CD8-positive, alpha-beta memory T cell (primary cell): ENCODE measurements at regions not wholly inside any gene's neighbourhood (a gene's known extent, or its start where the extent isn't known, plus 50 kb on each side); places are given as distances from the start of the nearest gene placed in this dataset.
"Not testable (repeated sequence)": the region's sequence is repeated elsewhere in the genome, so short reads cannot be mapped to it uniquely, and the experiment has no call there.

Source experiments
- CTCF ChIA-PET: fragments of 350-600 bp; sonication (Branson Sonifier 250); formaldehyde crosslinking; loops from one replicate; lab custom pipeline; 2021; ENCODE audit warnings: antibody characterized with exemption; lab: Charles Lee
- POLR2A ChIA-PET: fragments of 350-600 bp; sonication (Branson Sonifier 250); formaldehyde crosslinking; loops from one replicate; lab custom pipeline; 2021; ENCODE audit warnings: antibody characterized with exemption; lab: Charles Lee
- DNase-seq, 5 donors: peaks; one replicate each; pipeline versions ENCODE4 v3.0.0 to v3.0.0-alpha.2; 2020 to 2022; ENCODE audit warnings: mixed read lengths in 1 of 5
- H3K27ac ChIP-seq: one replicate; pipeline ENCODE4 v1.7.0; 2013; ENCODE audit warnings: low read depth, mild to moderate bottlenecking, low read length, moderate library complexity
- H3K27me3 ChIP-seq: 2 replicates; pipeline ENCODE4 v1.7.0; 2013; ENCODE audit warnings: low read length, mild to moderate bottlenecking; ENCODE audit not compliant: insufficient read depth, poor library complexity, severe bottlenecking
- H3K36me3 ChIP-seq: 2 replicates; pipeline ENCODE4 v1.7.0; 2013; ENCODE audit warnings: mild to moderate bottlenecking, low read length, moderate library complexity; ENCODE audit not compliant: insufficient read depth
- H3K4me1 ChIP-seq: 2 replicates; pipeline ENCODE4 v1.7.0; 2013; ENCODE audit warnings: mild to moderate bottlenecking, low read length, moderate library complexity; ENCODE audit not compliant: insufficient read depth
- H3K4me3 ChIP-seq: 2 replicates; pipeline ENCODE4 v1.7.0; 2013; ENCODE audit warnings: mild to moderate bottlenecking, low read length
- H3K9me3 ChIP-seq: 2 replicates; pipeline ENCODE4 v1.7.0; 2013; ENCODE audit warnings: mild to moderate bottlenecking, low read length
- H3K27ac Mint-ChIP-seq, 8 donors: one replicate each; pipeline ENCODE4 v1.8.0; 2020 to 2021; ENCODE audit warnings: mixed read lengths in 8 of 8, mild to moderate bottlenecking in 6 of 8, inconsistent platforms in 3 of 8, moderate library complexity in 3 of 8
- H3K27me3 Mint-ChIP-seq, 2 donors: one replicate each; pipeline ENCODE4 v1.8.0; 2020 to 2021; ENCODE audit warnings: mixed read lengths in 2 of 2, mild to moderate bottlenecking in 1 of 2, moderate library complexity in 1 of 2
- H3K36me3 Mint-ChIP-seq, 3 donors: one replicate each; pipeline ENCODE4 v1.8.0; 2020 to 2021; ENCODE audit warnings: mixed read lengths in 3 of 3, inconsistent platforms in 1 of 3, mild to moderate bottlenecking in 1 of 3
- H3K4me1 Mint-ChIP-seq, 3 donors: one replicate each; pipeline ENCODE4 v1.8.0; 2020 to 2021; ENCODE audit warnings: mixed read lengths in 3 of 3, inconsistent platforms in 1 of 3, mild to moderate bottlenecking in 1 of 3
- H3K4me3 Mint-ChIP-seq, 7 donors: one replicate each; pipeline ENCODE4 v1.8.0; 2020 to 2021; ENCODE audit warnings: mixed read lengths in 7 of 7, mild to moderate bottlenecking in 6 of 7, moderate library complexity in 4 of 7, inconsistent platforms in 2 of 7
- H3K9me3 Mint-ChIP-seq, 5 donors: one replicate each; pipeline ENCODE4 v1.8.0; 2020 to 2022; ENCODE audit warnings: mixed read lengths in 5 of 5, mild to moderate bottlenecking in 3 of 5, moderate library complexity in 2 of 5, inconsistent platforms in 1 of 5

DNA sequence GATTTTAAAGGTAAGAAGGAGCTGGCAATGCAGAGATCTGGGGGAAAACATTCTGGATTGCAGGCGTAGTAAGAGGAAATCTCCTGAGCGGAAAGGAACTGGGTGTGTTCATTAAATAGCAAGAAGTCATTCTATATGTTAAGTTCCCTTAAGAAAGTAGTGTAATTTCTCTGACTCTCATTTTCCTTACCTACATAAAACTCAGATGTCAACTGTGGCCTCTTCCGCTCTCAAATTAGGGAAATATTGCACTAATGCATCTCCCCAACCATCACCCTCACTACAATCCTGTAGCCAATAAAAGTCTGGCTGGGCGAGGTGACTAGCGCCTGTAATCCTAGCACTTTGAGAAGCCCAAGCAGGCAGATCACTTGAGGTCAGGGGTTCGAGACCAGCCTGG is 89.0 kb upstream of the CDC42EP3 start:
- DNase-seq, result no peak
- peaks cover 0 to 17% (median 0%) of the 10 kb centered on the region in 3 donors for H3K36me3 Mint-ChIP-seq
- H3K9me3 Mint-ChIP-seq, result no peaks in the 10 kb centered on the region
- Histone ChIP-seq H3K4me1 (no peaks in the 10 kb centered on the region), H3K27ac (no peak overlapping the region), H3K4me3 (no peak overlapping the region), H3K27me3 (no peaks in the 10 kb centered on the region), H3K36me3 (no peaks in the 10 kb centered on the region), H3K9me3 (no peaks in the 10 kb centered on the region)
- H3K27ac Mint-ChIP-seq, result no peak overlapping the region
- ChIA-PET POLR2A (no interaction called here), CTCF (interaction anchor here (0.6 to 1.5 kb wide), 3 partner anchors 9 to 477 kb away, joined by 3 read pairs; no protein-coding TSS in a partner anchor)
- H3K4me3 Mint-ChIP-seq, result no peak overlapping the region
- H3K27me3 Mint-ChIP-seq, result no peaks in the 10 kb centered on the region
- no peaks in the 10 kb centered on the region for H3K4me1 Mint-ChIP-seq

- H3K27ac Mint-ChIP-seq, POLR2A ChIA-PET, H3K27ac ChIP-seq, CTCF ChIA-PET, H3K9me3 Mint-ChIP-seq, H3K4me3 Mint-ChIP-seq, H3K9me3 ChIP-seq, H3K27me3 ChIP-seq, H3K27me3 Mint-ChIP-seq, H3K36me3 ChIP-seq, H3K4me3 ChIP-seq, H3K4me1 Mint-ChIP-seq, DNase-seq, H3K4me1 ChIP-seq: not testable (repeated sequence)
- peaks cover 0 to 19% (median 0%) of the 10 kb centered on the region in 3 donors for H3K36me3 Mint-ChIP-seq
These were observed 90.8 kb upstream of the CDC42EP3 start for GRCh38 chr2:37762281-37762680.

DNA sequence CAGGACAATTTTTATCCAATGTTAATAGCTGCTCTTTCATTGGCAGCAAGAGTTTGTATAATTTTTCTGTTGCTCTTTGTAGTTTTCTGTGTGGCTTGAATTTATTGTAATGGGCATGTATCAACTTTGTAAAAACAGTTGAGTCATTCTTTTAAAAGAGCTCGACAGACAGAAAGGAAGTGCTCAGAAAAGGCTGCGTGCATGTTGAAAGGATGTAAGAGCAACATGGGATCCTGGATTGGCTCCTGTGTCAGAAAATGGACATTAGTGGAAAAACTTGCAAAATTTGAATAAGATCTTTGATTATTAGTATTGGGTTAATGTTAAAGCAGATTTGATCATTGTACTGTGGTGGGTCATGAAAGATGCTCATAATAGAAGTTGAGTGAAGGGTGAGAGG is 93.3 kb upstream of the CDC42EP3 start:
- Histone ChIP-seq H3K4me3 (no peak overlapping the region), H3K27me3 (no peaks in the 10 kb centered on the region), H3K4me1 (no peaks in the 10 kb centered on the region), H3K27ac (no peak overlapping the region), H3K36me3 (no peaks in the 10 kb centered on the region), H3K9me3 (no peaks in the 10 kb centered on the region)
- peaks cover 0 to 3% (median 0%) of the 10 kb centered on the region in 5 donors for H3K9me3 Mint-ChIP-seq
- DNase-seq, result no peak
- no peaks in the 10 kb centered on the region for H3K27me3 Mint-ChIP-seq
- no peaks in the 10 kb centered on the region for H3K4me1 Mint-ChIP-seq
- H3K4me3 Mint-ChIP-seq, result no peak overlapping the region
- POLR2A ChIA-PET, result no interaction called here
- CTCF ChIA-PET, result no interaction called here
- no peak overlapping the region for H3K27ac Mint-ChIP-seq
- peaks cover 0 to 22% (median 2%) of the 10 kb centered on the region in 3 donors for H3K36me3 Mint-ChIP-seq

DNA sequence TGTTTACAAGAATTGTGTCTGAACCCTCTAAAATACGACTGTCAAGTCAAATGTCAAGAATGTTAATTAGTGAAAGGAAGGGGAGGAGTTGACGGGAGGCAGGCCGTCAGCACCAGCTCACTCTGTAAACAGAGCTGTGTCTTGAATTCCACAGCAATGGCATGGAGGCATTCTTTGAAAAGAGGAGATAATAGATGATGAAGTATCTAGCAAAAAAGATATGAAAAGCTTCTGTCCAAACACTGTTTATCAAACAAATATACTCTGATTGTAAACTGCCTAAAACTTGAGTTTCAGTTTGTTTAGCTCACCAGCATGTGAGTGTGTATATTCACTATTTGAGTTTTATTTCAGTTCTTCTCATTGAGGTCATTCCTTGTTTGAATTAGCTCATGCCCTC is 94.7 kb upstream of the CDC42EP3 start:
- H3K4me1 Mint-ChIP-seq, result no peaks in the 10 kb centered on the region
- no peaks in the 10 kb centered on the region for H3K27me3 ChIP-seq
- H3K9me3 ChIP-seq, result no peaks in the 10 kb centered on the region
- DNase-seq, result no peak
- H3K27me3 Mint-ChIP-seq, result peaks cover 0 to 3% of the 10 kb centered on the region in 2 donors
- no peak overlapping the region for H3K27ac ChIP-seq
- ChIA-PET CTCF (no interaction called here), POLR2A (no interaction called here)
- peaks cover 0 to 21% (median 2%) of the 10 kb centered on the region in 3 donors for H3K36me3 Mint-ChIP-seq
- no peak overlapping the region for H3K4me3 Mint-ChIP-seq
- no peak overlapping the region for H3K27ac Mint-ChIP-seq
- peaks cover 0 to 4% (median 0%) of the 10 kb centered on the region in 5 donors for H3K9me3 Mint-ChIP-seq
- no peaks in the 10 kb centered on the region for H3K4me1 ChIP-seq
- H3K36me3 ChIP-seq, result no peaks in the 10 kb centered on the region
- H3K4me3 ChIP-seq, result no peak overlapping the region

GRCh38 chr2:37767046-37767445 is 95.6 kb upstream of the CDC42EP3 start:
- Mint-ChIP-seq H3K4me3 (no peak overlapping the region), H3K4me1 (no peaks in the 10 kb centered on the region), H3K27me3 (peaks cover 0 to 4% of the 10 kb centered on the region in 2 donors), H3K27ac (no peak overlapping the region), H3K36me3 (peaks cover 0 to 21% (median 2%) of the 10 kb centered on the region in 3 donors), H3K9me3 (peaks cover 0 to 4% (median 0%) of the 10 kb centered on the region in 5 donors)
- POLR2A ChIA-PET, result no interaction called here
- Histone ChIP-seq H3K4me1 (no peaks in the 10 kb centered on the region), H3K4me3 (no peak overlapping the region), H3K27me3 (no peaks in the 10 kb centered on the region), H3K36me3 (no peaks in the 10 kb centered on the region), H3K27ac (no peak overlapping the region), H3K9me3 (no peaks in the 10 kb centered on the region)
- no peak for DNase-seq
- CTCF ChIA-PET, result no interaction called here

- ChIA-PET CTCF (interaction anchor here (1.5 kb wide), 1 partner anchor 8 kb away, joined by 3 read pairs; no protein-coding TSS in a partner anchor), POLR2A (no interaction called here)
- no peak for DNase-seq
- no peaks in the 10 kb centered on the region for H3K36me3 ChIP-seq
- Mint-ChIP-seq H3K4me1 (no peaks in the 10 kb centered on the region), H3K4me3 (no peak overlapping the region), H3K27me3 (peaks cover 0 to 4% of the 10 kb centered on the region in 2 donors), H3K36me3 (peaks cover 0 to 21% (median 2%) of the 10 kb centered on the region in 3 donors), H3K27ac (peak overlapping the region in 1 of 8 donors; percentile 77), H3K9me3 (peaks cover 0 to 4% (median 0%) of the 10 kb centered on the region in 5 donors)
- no peak overlapping the region for H3K27ac ChIP-seq
- H3K9me3 ChIP-seq, result no peaks in the 10 kb centered on the region
- H3K27me3 ChIP-seq, result no peaks in the 10 kb centered on the region
- H3K4me1 ChIP-seq, result no peaks in the 10 kb centered on the region
- no peak overlapping the region for H3K4me3 ChIP-seq
These were observed 96.8 kb upstream of the CDC42EP3 start for GRCh38 chr2:37767959-37768925.

- DNase-seq, result no peak
- ChIA-PET CTCF (interaction anchor here (1.5 kb wide), 1 partner anchor 9 kb away, joined by 3 read pairs; no protein-coding TSS in a partner anchor), POLR2A (no interaction called here)
- Mint-ChIP-seq H3K4me3 (no peak overlapping the region), H3K27ac (no peak overlapping the region), H3K36me3 (peaks cover 0 to 17% (median 2%) of the 10 kb centered on the region in 3 donors), H3K27me3 (peaks cover 0 to 4% of the 10 kb centered on the region in 2 donors), H3K4me1 (no peaks in the 10 kb centered on the region), H3K9me3 (peaks cover 0 to 4% (median 0%) of the 10 kb centered on the region in 5 donors)
- no peaks in the 10 kb centered on the region for H3K27me3 ChIP-seq
- no peak overlapping the region for H3K4me3 ChIP-seq
- no peak overlapping the region for H3K27ac ChIP-seq
- no peaks in the 10 kb centered on the region for H3K36me3 ChIP-seq
- no peaks in the 10 kb centered on the region for H3K9me3 ChIP-seq
- no peaks in the 10 kb centered on the region for H3K4me1 ChIP-seq
These were observed 98.1 kb upstream of the CDC42EP3 start for GRCh38 chr2:37769551-37769950.

DNA sequence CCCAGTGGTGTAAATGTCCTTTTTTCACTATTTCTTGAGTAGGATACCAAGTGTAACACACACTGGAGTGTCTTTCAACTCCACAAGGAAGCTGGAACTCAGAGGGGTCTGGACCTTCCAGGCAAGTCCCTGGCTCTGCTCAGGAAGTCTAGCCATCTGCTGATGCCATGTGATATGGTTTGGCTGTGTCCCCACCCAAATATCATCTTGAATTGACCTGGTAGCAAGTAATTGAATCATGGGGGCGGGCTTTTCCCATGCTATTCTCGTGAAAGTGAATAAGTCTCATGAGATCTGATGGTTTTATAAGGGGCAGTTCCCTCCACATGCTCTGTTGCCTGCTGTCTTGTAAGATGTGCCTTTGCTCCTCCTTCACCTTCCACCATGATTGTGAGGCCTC is 99.4 kb upstream of the CDC42EP3 start:
- Mint-ChIP-seq H3K27me3 (peaks cover 0 to 4% of the 10 kb centered on the region in 2 donors), H3K4me1 (no peaks in the 10 kb centered on the region), H3K27ac (no peak overlapping the region), H3K4me3 (no peak overlapping the region), H3K9me3 (peaks cover 0 to 4% (median 0%) of the 10 kb centered on the region in 5 donors), H3K36me3 (peaks cover 0 to 14% (median 2%) of the 10 kb centered on the region in 3 donors)
- Histone ChIP-seq H3K4me3 (no peak overlapping the region), H3K4me1 (no peaks in the 10 kb centered on the region), H3K9me3 (no peaks in the 10 kb centered on the region), H3K27ac (no peak overlapping the region), H3K36me3 (no peaks in the 10 kb centered on the region), H3K27me3 (no peaks in the 10 kb centered on the region)
- CTCF ChIA-PET, result no interaction called here
- DNase-seq, result no peak
- POLR2A ChIA-PET, result no interaction called here
